CD4-positive, alpha-beta T cell (primary cell): ENCODE measurements at regions not wholly inside any gene's neighbourhood (a gene's known extent, or its start where the extent isn't known, plus 50 kb on each side); places are given as distances from the start of the nearest gene placed in this dataset.

Experiments
- ATAC-seq: fragments of 200-7000 bp; cut with Tn5 transposase; one replicate; pipeline ENCODE4 v1.10.0; 2022; ENCODE audit warnings: mild to moderate bottlenecking; ENCODE audit not compliant: poor library complexity
- CTCF ChIA-PET: fragments of 350-600 bp; sonication (Branson Sonifier 250); formaldehyde crosslinking; loops from one replicate; lab custom pipeline; 2021; ENCODE audit warnings: antibody characterized with exemption, inconsistent platforms; lab: Charles Lee
- POLR2A ChIA-PET: fragments of 350-600 bp; sonication (Branson Sonifier 250); formaldehyde crosslinking; loops from one replicate; lab custom pipeline; 2021; ENCODE audit warnings: antibody characterized with exemption, inconsistent platforms; lab: Charles Lee
- DNase-seq, 14 experiments: peaks; one replicate each; pipeline ENCODE4 v3.0.0-alpha.2; 2013 to 2020; ENCODE audit warnings: mixed read lengths in 2 of 14
- H3K27ac ChIP-seq, 2 donors: one replicate each; pipeline versions ENCODE4 v1.5.1 to v1.7.0; 2013; ENCODE audit warnings: low read length in 2 of 2, low read depth in 1 of 2, mild to moderate bottlenecking in 1 of 2
- H3K27me3 ChIP-seq, 2 experiments: 1 replicate in 1 of 2; 2 replicates in 1 of 2; pipeline versions ENCODE4 v1.6.1 to v1.7.0; 2013; ENCODE audit warnings: low read length in 2 of 2, control low read depth in 1 of 2, mild to moderate bottlenecking in 1 of 2, moderate library complexity in 1 of 2; ENCODE audit not compliant: insufficient read depth in 2 of 2, control insufficient read depth in 1 of 2
- H3K36me3 ChIP-seq: one replicate; pipeline ENCODE4 v1.6.1; 2013; ENCODE audit warnings: low read length, control low read depth; ENCODE audit not compliant: insufficient read depth
- H3K4me1 ChIP-seq: one replicate; pipeline ENCODE4 v1.6.1; 2013; ENCODE audit warnings: low read length, control low read depth; ENCODE audit not compliant: insufficient read depth
- H3K4me3 ChIP-seq: one replicate; pipeline ENCODE4 v1.5.1; 2013; ENCODE audit warnings: mild to moderate bottlenecking, low read length, moderate library complexity
- H3K9me3 ChIP-seq, 2 experiments: 1 replicate in 1 of 2; 2 replicates in 1 of 2; pipeline versions ENCODE4 v1.6.1 to v1.7.0; 2013; ENCODE audit warnings: low read length in 2 of 2, mild to moderate bottlenecking in 2 of 2, control low read depth in 1 of 2, moderate library complexity in 1 of 2; ENCODE audit not compliant: control insufficient read depth in 1 of 2, insufficient read depth in 1 of 2
- H3K27ac Mint-ChIP-seq: one replicate; pipeline ENCODE4 v1.8.0; 2020; ENCODE audit warnings: mixed read lengths
- H3K27me3 Mint-ChIP-seq: one replicate; pipeline ENCODE4 v1.8.0; 2021; ENCODE audit warnings: mixed read lengths
- H3K36me3 Mint-ChIP-seq: one replicate; pipeline ENCODE4 v1.8.0; 2021; ENCODE audit warnings: low read depth, mixed read lengths
- H3K4me1 Mint-ChIP-seq: one replicate; pipeline ENCODE4 v1.8.0; 2021; ENCODE audit warnings: low read depth, mixed read lengths
- H3K4me3 Mint-ChIP-seq: one replicate; pipeline ENCODE4 v1.8.0; 2020; ENCODE audit warnings: mild to moderate bottlenecking, mixed read lengths
- H3K9me3 Mint-ChIP-seq: one replicate; pipeline ENCODE4 v1.8.0; 2020; ENCODE audit warnings: mixed read lengths
- intact Hi-C, 2 experiments: fragments of 100-400 bp; cut with DNase I in 1 of 2; cut with micrococcal nuclease in 1 of 2; formaldehyde crosslinking; loops; one replicate each; pipeline versions ENCODE4 v1.15.1 to v1.9.0; 2023 to 2025; cut with DNase I, micrococcal nuclease
- TF ChIP-seq, protein P1 (sequence below): fragments of 200-600 bp; IDR thresholded peaks from one replicate; pipeline ENCODE4 v1.8.0; 2022; ENCODE audit warnings: antibody characterized with exemption, mild to moderate bottlenecking

GRCh38 chrX:126376465-126376864 lies 176.1 kb downstream of the DCAF12L1 start:
- no peaks in the 10 kb centered on the region for H3K4me1 Mint-ChIP-seq

DNA sequence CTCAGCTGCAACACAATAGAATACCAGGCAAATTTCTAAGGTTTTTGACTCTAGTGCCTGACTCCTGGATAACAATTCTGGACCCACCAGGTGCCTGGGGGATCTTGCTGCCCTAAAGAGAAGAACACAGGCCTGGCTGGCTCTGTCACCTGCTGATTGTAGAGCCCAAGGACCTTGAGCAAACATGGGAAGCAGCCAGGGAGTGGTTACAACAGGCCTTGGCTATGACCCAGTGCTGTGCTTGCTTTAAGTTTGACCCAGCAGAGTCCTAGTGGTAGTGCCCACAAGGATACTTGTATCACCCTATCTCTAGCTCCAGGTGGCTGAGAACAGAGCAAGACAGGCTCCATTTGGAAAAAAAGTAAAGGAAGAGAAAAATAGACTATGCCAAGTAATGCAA lies 176.8 kb upstream of the DCAF12L2 start:
- no peak for DNase-seq
- no peak for ATAC-seq
- Mint-ChIP-seq H3K4me1 (no peaks in the 10 kb centered on the region), H3K9me3 (no peaks in the 10 kb centered on the region), H3K4me3 (no peak overlapping the region), H3K27ac (no peak overlapping the region), H3K36me3 (no peaks in the 10 kb centered on the region), H3K27me3 (no peaks in the 10 kb centered on the region)
- ChIA-PET CTCF (no interaction called here), POLR2A (no interaction called here)
- Histone ChIP-seq H3K4me1 (no peaks in the 10 kb centered on the region), H3K27ac (no peak overlapping the region), H3K36me3 (no peaks in the 10 kb centered on the region), H3K9me3 (peaks cover 0 to 3% of the 10 kb centered on the region in 2 experiments), H3K4me3 (no peak overlapping the region), H3K27me3 (no peaks in the 10 kb centered on the region)
- intact Hi-C loops = no loop called here
- TF ChIP-seq, protein P1, sequence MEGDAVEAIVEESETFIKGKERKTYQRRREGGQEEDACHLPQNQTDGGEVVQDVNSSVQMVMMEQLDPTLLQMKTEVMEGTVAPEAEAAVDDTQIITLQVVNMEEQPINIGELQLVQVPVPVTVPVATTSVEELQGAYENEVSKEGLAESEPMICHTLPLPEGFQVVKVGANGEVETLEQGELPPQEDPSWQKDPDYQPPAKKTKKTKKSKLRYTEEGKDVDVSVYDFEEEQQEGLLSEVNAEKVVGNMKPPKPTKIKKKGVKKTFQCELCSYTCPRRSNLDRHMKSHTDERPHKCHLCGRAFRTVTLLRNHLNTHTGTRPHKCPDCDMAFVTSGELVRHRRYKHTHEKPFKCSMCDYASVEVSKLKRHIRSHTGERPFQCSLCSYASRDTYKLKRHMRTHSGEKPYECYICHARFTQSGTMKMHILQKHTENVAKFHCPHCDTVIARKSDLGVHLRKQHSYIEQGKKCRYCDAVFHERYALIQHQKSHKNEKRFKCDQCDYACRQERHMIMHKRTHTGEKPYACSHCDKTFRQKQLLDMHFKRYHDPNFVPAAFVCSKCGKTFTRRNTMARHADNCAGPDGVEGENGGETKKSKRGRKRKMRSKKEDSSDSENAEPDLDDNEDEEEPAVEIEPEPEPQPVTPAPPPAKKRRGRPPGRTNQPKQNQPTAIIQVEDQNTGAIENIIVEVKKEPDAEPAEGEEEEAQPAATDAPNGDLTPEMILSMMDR = no peak

More at GRCh38 chrX:126376465-126376864, 176.1 kb downstream of the DCAF12L1 start:
- Mint-ChIP-seq H3K9me3 (no peaks in the 10 kb centered on the region), H3K27ac (no peak overlapping the region), H3K36me3 (no peaks in the 10 kb centered on the region), H3K27me3 (no peaks in the 10 kb centered on the region), H3K4me3 (no peak overlapping the region)
- Histone ChIP-seq H3K36me3 (no peaks in the 10 kb centered on the region), H3K27me3 (no peaks in the 10 kb centered on the region), H3K4me1 (no peaks in the 10 kb centered on the region), H3K9me3 (no peaks in the 10 kb centered on the region), H3K27ac (no peak overlapping the region), H3K4me3 (no peak overlapping the region)
- TF ChIP-seq, protein P1 = no peak
- ChIA-PET POLR2A (no interaction called here), CTCF (no interaction called here)
- intact Hi-C loops = no loop called here
- DNase-seq (no peak), ATAC-seq (no peak)

GRCh38 chrX:126339928-126340327 lies 173.8 kb upstream of the DCAF12L2 start:
- intact Hi-C loops = no loop called here
- peaks cover 0 to 3% of the 10 kb centered on the region in 2 experiments for H3K9me3 ChIP-seq
- no peak overlapping the region for H3K4me3 ChIP-seq
- Mint-ChIP-seq H3K36me3 (no peaks in the 10 kb centered on the region), H3K4me3 (no peak overlapping the region), H3K4me1 (no peaks in the 10 kb centered on the region), H3K9me3 (no peaks in the 10 kb centered on the region), H3K27ac (no peak overlapping the region), H3K27me3 (no peaks in the 10 kb centered on the region)
- no peaks in the 10 kb centered on the region for H3K27me3 ChIP-seq
- ATAC-seq (no peak), DNase-seq (no peak)
- H3K27ac ChIP-seq = no peak overlapping the region
- ChIA-PET POLR2A (no interaction called here), CTCF (interaction anchor here (1.1 kb wide), 1 partner anchor 83 kb away, joined by 3 read pairs; no protein-coding TSS in a partner anchor)
- no peaks in the 10 kb centered on the region for H3K4me1 ChIP-seq
- no peaks in the 10 kb centered on the region for H3K36me3 ChIP-seq
- TF ChIP-seq, protein P1 = no peak
